KMS-11 (cell line): ENCODE measurements at regions not wholly inside any gene's neighbourhood (a gene's known extent, or its start where the extent isn't known, plus 50 kb on each side); places are given as distances from the start of the nearest gene placed in this dataset.

Experiments
- H2AFZ ChIP-seq: fragments of 200-600 bp; sonication (generic); 2 replicates; pipeline ENCODE4 v1.6.1; 2016; ENCODE audit warnings: antibody characterized with exemption, mixed run types, low read depth
- H3K27ac ChIP-seq: fragments of 200-600 bp; sonication (generic); 2 replicates; pipeline ENCODE4 v1.6.1; 2016; ENCODE audit warnings: mild to moderate bottlenecking, mixed run types
- H3K27me3 ChIP-seq: fragments of 200-600 bp; sonication (generic); 2 replicates; pipeline ENCODE4 v1.6.1; 2017; ENCODE audit warnings: mild to moderate bottlenecking, low read depth, mixed run types, moderate library complexity; ENCODE audit not compliant: insufficient read depth
- H3K36me3 ChIP-seq: fragments of 200-600 bp; sonication (generic); 2 replicates; pipeline ENCODE4 v1.6.1; 2017; ENCODE audit warnings: mild to moderate bottlenecking, mixed run types; ENCODE audit not compliant: insufficient read depth
- H3K4me1 ChIP-seq: fragments of 200-600 bp; sonication (generic); 2 replicates; pipeline ENCODE4 v1.6.1; 2016; ENCODE audit warnings: mild to moderate bottlenecking, low read depth, mixed run types; ENCODE audit not compliant: poor library complexity, severe bottlenecking
- H3K4me2 ChIP-seq: fragments of 200-600 bp; sonication (generic); 2 replicates; pipeline ENCODE4 v1.7.0; 2016; ENCODE audit warnings: mild to moderate bottlenecking, mixed run types
- H3K4me3 ChIP-seq: fragments of 200-600 bp; sonication (generic); IDR thresholded peaks from 2 replicates; pipeline ENCODE4 v1.6.1; 2017; ENCODE audit warnings: low read depth, low read length, mixed read lengths; ENCODE audit not compliant: insufficient read depth
- H3K79me2 ChIP-seq: fragments of 200-600 bp; sonication (generic); 2 replicates; pipeline ENCODE4 v1.6.1; 2016; ENCODE audit warnings: low read depth, mixed run types; ENCODE audit not compliant: insufficient read depth
- H3K9ac ChIP-seq: fragments of 200-600 bp; sonication (generic); 2 replicates; pipeline ENCODE4 v1.6.1; 2016; ENCODE audit warnings: mild to moderate bottlenecking, mixed run types
- H4K20me1 ChIP-seq: fragments of 200-600 bp; sonication (generic); 2 replicates; pipeline ENCODE4 v1.6.1; 2016; ENCODE audit warnings: mild to moderate bottlenecking, mixed run types; ENCODE audit not compliant: insufficient read depth
- CTCF ChIP-seq: fragments of 200-600 bp; sonication (generic); conservative IDR thresholded peaks from 2 replicates; pipeline ENCODE4 v1.6.1; 2017; ENCODE audit warnings: low read depth, mild to moderate bottlenecking, antibody characterized with exemption, low read length, moderate library complexity, mixed read lengths

- H3K4me3 ChIP-seq = no peak overlapping the region
- H3K9ac ChIP-seq = no peak overlapping the region
- no peak overlapping the region for H2AFZ ChIP-seq
- no peaks in the 10 kb centered on the region for H3K4me1 ChIP-seq
- H3K36me3 ChIP-seq = no peaks in the 10 kb centered on the region
- no peak for TF ChIP-seq CTCF
- H3K27ac ChIP-seq = no peak overlapping the region
- H3K4me2 ChIP-seq = no peak overlapping the region
- H3K79me2 ChIP-seq = no peaks in the 10 kb centered on the region
- H3K27me3 ChIP-seq = no peaks in the 10 kb centered on the region
- no peaks in the 10 kb centered on the region for H4K20me1 ChIP-seq
Measured at GRCh38 chr2:42984617-42985016, 192.2 kb upstream of the HAAO start.

DNA sequence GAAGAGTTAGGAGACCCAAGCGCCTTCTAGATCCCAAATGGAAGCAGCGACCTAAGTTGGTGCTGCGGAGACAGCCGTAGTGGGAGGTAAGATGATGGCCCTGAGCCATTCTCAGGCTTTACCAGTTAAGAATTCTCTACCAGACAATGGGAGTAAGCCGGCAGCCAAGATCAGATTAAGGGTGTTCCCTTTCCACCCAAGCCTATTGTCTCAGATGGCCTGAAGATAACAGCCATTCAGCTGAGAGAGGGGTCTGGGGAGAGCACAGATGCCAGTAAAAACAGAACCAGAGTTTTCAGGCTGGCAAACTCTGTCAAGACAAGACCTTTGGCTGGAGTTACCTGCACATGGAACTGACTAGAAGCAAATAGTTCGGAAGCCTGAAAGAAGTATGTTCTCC lies 191.7 kb upstream of the HAAO start:
- Histone ChIP-seq H4K20me1 (no peaks in the 10 kb centered on the region), H3K27ac (no peak overlapping the region), H3K4me3 (no peak overlapping the region), H3K79me2 (no peaks in the 10 kb centered on the region), H3K36me3 (no peaks in the 10 kb centered on the region), H3K9ac (no peak overlapping the region), H3K27me3 (no peaks in the 10 kb centered on the region), H3K4me2 (no peak overlapping the region), H2AFZ (no peak overlapping the region), H3K4me1 (no peaks in the 10 kb centered on the region)
- TF ChIP-seq CTCF = no peak

- Histone ChIP-seq H2AFZ (no peak overlapping the region), H4K20me1 (no peaks in the 10 kb centered on the region), H3K79me2 (no peaks in the 10 kb centered on the region), H3K4me3 (no peak overlapping the region), H3K27me3 (no peaks in the 10 kb centered on the region), H3K27ac (no peak overlapping the region), H3K36me3 (no peaks in the 10 kb centered on the region), H3K9ac (no peak overlapping the region), H3K4me2 (no peak overlapping the region), H3K4me1 (no peaks in the 10 kb centered on the region)
- no peak for TF ChIP-seq CTCF
Measured at GRCh38 chr2:42980764-42981416, 188.5 kb upstream of the HAAO start.

DNA sequence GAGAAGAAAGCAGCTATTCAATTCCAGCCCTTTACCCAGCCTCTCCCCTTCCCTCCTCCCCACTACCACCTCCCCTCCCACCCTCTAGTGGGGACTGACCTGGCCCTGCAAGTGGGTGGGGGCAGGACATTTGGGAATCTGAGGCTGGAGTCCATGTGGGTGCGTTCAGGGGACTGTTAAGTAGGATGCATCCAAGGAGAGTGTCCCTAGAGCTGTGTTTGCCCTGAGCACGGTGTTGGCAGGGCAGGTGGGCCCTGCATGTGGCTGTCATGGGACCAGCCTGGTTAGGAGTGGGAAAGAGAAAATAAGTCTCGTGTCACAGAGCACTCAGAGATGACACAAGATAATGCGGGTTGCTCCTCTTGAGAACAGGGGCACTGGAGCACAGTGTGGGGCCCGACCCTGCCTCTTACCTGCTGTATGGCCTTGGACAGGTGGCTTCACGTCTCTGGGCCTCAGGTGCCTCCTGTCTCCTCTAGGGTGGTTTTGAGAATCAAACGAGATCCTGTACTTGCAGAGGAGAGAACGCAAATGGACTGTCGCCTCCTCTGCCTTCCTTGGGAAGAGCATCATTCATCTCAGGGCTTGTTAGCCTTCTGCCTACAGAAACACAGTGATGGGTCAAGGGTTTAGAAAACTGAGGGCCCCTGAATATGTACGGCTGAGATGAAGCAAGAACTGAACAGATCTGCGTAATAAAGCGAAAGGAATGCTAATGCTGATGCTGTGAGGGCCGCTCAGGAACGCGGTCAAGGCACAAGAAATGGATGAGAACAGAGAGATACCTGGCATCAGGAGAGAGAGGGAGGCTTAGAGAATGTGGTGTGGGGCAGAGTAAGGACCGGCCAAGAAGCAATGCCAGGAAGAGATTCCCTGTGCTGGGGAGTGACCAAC lies 187.7 kb upstream of the HAAO start:
- Histone ChIP-seq H3K27me3 (no peaks in the 10 kb centered on the region), H3K9ac (no peak overlapping the region), H3K4me2 (no peak overlapping the region), H2AFZ (no peak overlapping the region), H3K36me3 (no peaks in the 10 kb centered on the region), H3K79me2 (no peaks in the 10 kb centered on the region), H3K27ac (no peak overlapping the region), H4K20me1 (no peaks in the 10 kb centered on the region), H3K4me1 (peaks cover 4% of the 10 kb centered on the region), H3K4me3 (no peak overlapping the region)
- TF ChIP-seq CTCF = no peak
